BLaER1 (cell line): ENCODE measurements at regions not wholly inside any gene's neighbourhood (a gene's known extent, or its start where the extent isn't known, plus 50 kb on each side); places are given as distances from the start of the nearest gene placed in this dataset.

Source experiments
- H3K27ac ChIP-seq: shearing (Covaris generic); formaldehyde crosslinking; 2 replicates; pipeline ENCODE4 v1.8.1; 2022
- H3K27me3 ChIP-seq: shearing (Covaris generic); formaldehyde crosslinking; 2 replicates; pipeline ENCODE4 v1.8.1; 2022
- H3K36me3 ChIP-seq: shearing (Covaris generic); formaldehyde crosslinking; 2 replicates; pipeline ENCODE4 v1.8.1; 2022
- H3K4me1 ChIP-seq: shearing (Covaris generic); formaldehyde crosslinking; 2 replicates; pipeline ENCODE4 v1.8.1; 2022
- H3K4me2 ChIP-seq: shearing (Covaris generic); formaldehyde crosslinking; 2 replicates; pipeline ENCODE4 v1.8.1; 2022
- H3K4me3 ChIP-seq: shearing (Covaris generic); formaldehyde crosslinking; 2 replicates; pipeline ENCODE4 v1.8.1; 2022
- H3K9ac ChIP-seq: shearing (Covaris generic); formaldehyde crosslinking; 2 replicates; pipeline ENCODE4 v1.8.1; 2022
- H3K9me3 ChIP-seq: shearing (Covaris generic); formaldehyde crosslinking; 2 replicates; pipeline ENCODE4 v1.8.1; 2022
- H4K20me1 ChIP-seq: shearing (Covaris generic); formaldehyde crosslinking; 2 replicates; pipeline ENCODE4 v1.8.1; 2022
- Cebpa-rat ChIP-seq: shearing (Covaris generic); IDR thresholded peaks from 2 replicates; pipeline ENCODE4 v1.8.1; 2022

GRCh38 chrX:38899650-38900049, 98.4 kb downstream of the MID1IP1 start:
- Histone ChIP-seq H3K9ac (no peak overlapping the region), H3K27me3 (no peaks in the 10 kb centered on the region), H3K4me1 (peaks cover 9% of the 10 kb centered on the region), H3K27ac (no peak overlapping the region), H3K9me3 (no peaks in the 10 kb centered on the region), H4K20me1 (no peaks in the 10 kb centered on the region), H3K4me3 (no peak overlapping the region), H3K4me2 (no peak overlapping the region), H3K36me3 (no peaks in the 10 kb centered on the region)
- no peak for TF ChIP-seq Cebpa-rat

GRCh38 chrX:38900719-38901118, 99.5 kb downstream of the MID1IP1 start:
- Histone ChIP-seq H3K4me2 (no peak overlapping the region), H3K9ac (no peak overlapping the region), H3K36me3 (no peaks in the 10 kb centered on the region), H3K27ac (no peak overlapping the region), H3K27me3 (no peaks in the 10 kb centered on the region), H3K4me3 (no peak overlapping the region), H3K4me1 (peaks cover 9% of the 10 kb centered on the region), H3K9me3 (no peaks in the 10 kb centered on the region), H4K20me1 (no peaks in the 10 kb centered on the region)
- TF ChIP-seq Cebpa-rat, result no peak

GRCh38 chrX:38902972-38903492, 101.8 kb downstream of the MID1IP1 start:
- no peaks in the 10 kb centered on the region for H3K9me3 ChIP-seq
- no peaks in the 10 kb centered on the region for H3K36me3 ChIP-seq
- no peak overlapping the region for H3K27ac ChIP-seq
- no peak for TF ChIP-seq Cebpa-rat
- no peak overlapping the region for H3K4me3 ChIP-seq
- H3K4me1 ChIP-seq, result peaks cover 7% of the 10 kb centered on the region
- H4K20me1 ChIP-seq, result no peaks in the 10 kb centered on the region
- H3K4me2 ChIP-seq, result no peak overlapping the region
- H3K9ac ChIP-seq, result no peak overlapping the region
- no peaks in the 10 kb centered on the region for H3K27me3 ChIP-seq

- Histone ChIP-seq H3K9ac (no peak overlapping the region), H3K9me3 (peaks cover 10% of the 10 kb centered on the region), H3K4me2 (no peak overlapping the region), H3K27ac (no peak overlapping the region), H3K4me3 (no peak overlapping the region), H3K4me1 (peaks cover 14% of the 10 kb centered on the region), H4K20me1 (no peaks in the 10 kb centered on the region), H3K36me3 (no peaks in the 10 kb centered on the region), H3K27me3 (no peaks in the 10 kb centered on the region)
- TF ChIP-seq Cebpa-rat, result no peak
These were observed 115.5 kb downstream of the MID1IP1 start for GRCh38 chrX:38916801-38917200.

- no peaks in the 10 kb centered on the region for H4K20me1 ChIP-seq
- no peak overlapping the region for H3K4me2 ChIP-seq
- H3K36me3 ChIP-seq, result no peaks in the 10 kb centered on the region
- H3K9ac ChIP-seq, result no peak overlapping the region
- no peak overlapping the region for H3K27ac ChIP-seq
- TF ChIP-seq Cebpa-rat, result no peak
- H3K4me3 ChIP-seq, result no peak overlapping the region
- H3K9me3 ChIP-seq, result peaks cover 10% of the 10 kb centered on the region
- no peaks in the 10 kb centered on the region for H3K27me3 ChIP-seq
- peaks cover 14% of the 10 kb centered on the region for H3K4me1 ChIP-seq
These were observed 116.7 kb downstream of the MID1IP1 start for GRCh38 chrX:38917954-38918353.

- Histone ChIP-seq H3K4me2 (no peak overlapping the region), H3K4me3 (no peak overlapping the region), H3K4me1 (peaks cover 21% of the 10 kb centered on the region), H3K36me3 (no peaks in the 10 kb centered on the region), H3K9ac (no peak overlapping the region), H4K20me1 (no peaks in the 10 kb centered on the region), H3K9me3 (peaks cover 3% of the 10 kb centered on the region; the same call in 1 of the 2 replicates), H3K27me3 (no peaks in the 10 kb centered on the region), H3K27ac (no peak overlapping the region)
- no peak for TF ChIP-seq Cebpa-rat
These were observed 117.9 kb downstream of the MID1IP1 start for GRCh38 chrX:38919202-38919601.

GRCh38 chrX:38919853-38920528, 118.7 kb downstream of the MID1IP1 start:
- no peak overlapping the region for H3K27ac ChIP-seq
- H3K9me3 ChIP-seq, result no peaks in the 10 kb centered on the region
- H3K36me3 ChIP-seq, result no peaks in the 10 kb centered on the region
- no peak for TF ChIP-seq Cebpa-rat
- H3K4me2 ChIP-seq, result no peak overlapping the region
- H3K27me3 ChIP-seq, result no peaks in the 10 kb centered on the region
- no peak overlapping the region for H3K9ac ChIP-seq
- H3K4me3 ChIP-seq, result no peak overlapping the region
- H3K4me1 ChIP-seq, result peaks cover 21% of the 10 kb centered on the region
- H4K20me1 ChIP-seq, result no peaks in the 10 kb centered on the region

GRCh38 chrX:38923451-38923969, 122.3 kb downstream of the MID1IP1 start:
- Histone ChIP-seq H3K27ac (no peak overlapping the region), H3K27me3 (no peaks in the 10 kb centered on the region), H3K4me2 (no peak overlapping the region; the same call in 1 of the 2 replicates), H3K9me3 (no peaks in the 10 kb centered on the region), H3K9ac (no peak overlapping the region), H3K4me3 (no peak overlapping the region), H4K20me1 (no peaks in the 10 kb centered on the region), H3K4me1 (peaks cover 7% of the 10 kb centered on the region; the same call in 1 of the 2 replicates), H3K36me3 (no peaks in the 10 kb centered on the region)
- TF ChIP-seq Cebpa-rat, result no peak

GRCh38 chrX:38927592-38927991, 126.3 kb downstream of the MID1IP1 start:
- no peak overlapping the region for H3K27ac ChIP-seq
- no peak for TF ChIP-seq Cebpa-rat
- no peaks in the 10 kb centered on the region for H3K27me3 ChIP-seq
- H3K4me1 ChIP-seq, result peaks cover 7% of the 10 kb centered on the region; the same call in 1 of the 2 replicates
- H3K4me3 ChIP-seq, result no peak overlapping the region
- H3K36me3 ChIP-seq, result no peaks in the 10 kb centered on the region
- H3K9ac ChIP-seq, result no peak overlapping the region
- H4K20me1 ChIP-seq, result no peaks in the 10 kb centered on the region
- no peaks in the 10 kb centered on the region for H3K9me3 ChIP-seq
- no peak overlapping the region for H3K4me2 ChIP-seq

- no peaks in the 10 kb centered on the region for H3K4me1 ChIP-seq
- no peak overlapping the region for H3K4me3 ChIP-seq
- no peak overlapping the region for H3K9ac ChIP-seq
- H3K4me2 ChIP-seq, result no peak overlapping the region
- TF ChIP-seq Cebpa-rat, result no peak
- no peaks in the 10 kb centered on the region for H4K20me1 ChIP-seq
- H3K27ac ChIP-seq, result no peak overlapping the region
- H3K27me3 ChIP-seq, result no peaks in the 10 kb centered on the region
- H3K9me3 ChIP-seq, result no peaks in the 10 kb centered on the region; the same call in 1 of the 2 replicates
- H3K36me3 ChIP-seq, result no peaks in the 10 kb centered on the region
These were observed 128.7 kb downstream of the MID1IP1 start for GRCh38 chrX:38929966-38930421.
